ENCODE measurements at regions not wholly inside any gene's neighbourhood (a gene's known extent, or its start where the extent isn't known, plus 50 kb on each side); places are given as distances from the start of the nearest gene placed in this dataset.
"Not testable (repeated sequence)": the region's sequence is repeated elsewhere in the genome, so short reads cannot be mapped to it uniquely, and the experiment has no call there.

DNA sequence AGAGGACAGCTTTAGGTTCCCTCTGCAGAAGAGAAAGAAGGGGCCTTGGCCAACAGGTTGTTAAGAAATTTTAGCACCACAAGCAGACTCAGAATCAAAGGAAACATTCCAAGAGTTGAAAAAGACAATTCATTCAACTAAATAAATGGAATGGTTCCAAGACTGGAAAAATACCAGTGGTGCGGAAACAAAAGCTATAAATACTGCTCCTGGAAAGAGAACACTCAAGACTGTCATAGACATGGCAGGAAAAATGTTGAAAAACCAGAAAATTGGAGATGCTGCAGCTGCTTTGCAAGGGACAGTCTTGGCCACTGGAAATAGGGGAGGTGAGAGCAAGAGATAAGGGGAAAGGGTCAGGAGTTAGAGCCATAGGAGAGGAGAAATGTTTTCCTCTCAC, 312.7 kb upstream of the CYRIA start:
- Histone ChIP-seq H3K9me3 (no peaks in the 10 kb centered on the region), H3K27me3 (no peaks in the 10 kb centered on the region), H3K4me1 (no peaks in the 10 kb centered on the region), H3K36me3 (ENCODE audit: low read depth, missing control alignments) (no peaks in the 10 kb centered on the region), H3K4me3 (no peak overlapping the region), H3K27ac (no peak overlapping the region)
- no peak for DNase-seq
- WGBS, 2 donors = 38 to 44% methylated on average over 1 of the region's 1 CpG
- no peak for TF ChIP-seq POLR2A (IDR thresholded peaks at IDR 0.05)
- TF ChIP-seq, protein P1, sequence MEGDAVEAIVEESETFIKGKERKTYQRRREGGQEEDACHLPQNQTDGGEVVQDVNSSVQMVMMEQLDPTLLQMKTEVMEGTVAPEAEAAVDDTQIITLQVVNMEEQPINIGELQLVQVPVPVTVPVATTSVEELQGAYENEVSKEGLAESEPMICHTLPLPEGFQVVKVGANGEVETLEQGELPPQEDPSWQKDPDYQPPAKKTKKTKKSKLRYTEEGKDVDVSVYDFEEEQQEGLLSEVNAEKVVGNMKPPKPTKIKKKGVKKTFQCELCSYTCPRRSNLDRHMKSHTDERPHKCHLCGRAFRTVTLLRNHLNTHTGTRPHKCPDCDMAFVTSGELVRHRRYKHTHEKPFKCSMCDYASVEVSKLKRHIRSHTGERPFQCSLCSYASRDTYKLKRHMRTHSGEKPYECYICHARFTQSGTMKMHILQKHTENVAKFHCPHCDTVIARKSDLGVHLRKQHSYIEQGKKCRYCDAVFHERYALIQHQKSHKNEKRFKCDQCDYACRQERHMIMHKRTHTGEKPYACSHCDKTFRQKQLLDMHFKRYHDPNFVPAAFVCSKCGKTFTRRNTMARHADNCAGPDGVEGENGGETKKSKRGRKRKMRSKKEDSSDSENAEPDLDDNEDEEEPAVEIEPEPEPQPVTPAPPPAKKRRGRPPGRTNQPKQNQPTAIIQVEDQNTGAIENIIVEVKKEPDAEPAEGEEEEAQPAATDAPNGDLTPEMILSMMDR (IDR thresholded peaks at IDR 0.05) = no peak
- intact Hi-C loops (cut with DNase I; ENCODE audit: low total_unique reads) = no loop called here

DNA sequence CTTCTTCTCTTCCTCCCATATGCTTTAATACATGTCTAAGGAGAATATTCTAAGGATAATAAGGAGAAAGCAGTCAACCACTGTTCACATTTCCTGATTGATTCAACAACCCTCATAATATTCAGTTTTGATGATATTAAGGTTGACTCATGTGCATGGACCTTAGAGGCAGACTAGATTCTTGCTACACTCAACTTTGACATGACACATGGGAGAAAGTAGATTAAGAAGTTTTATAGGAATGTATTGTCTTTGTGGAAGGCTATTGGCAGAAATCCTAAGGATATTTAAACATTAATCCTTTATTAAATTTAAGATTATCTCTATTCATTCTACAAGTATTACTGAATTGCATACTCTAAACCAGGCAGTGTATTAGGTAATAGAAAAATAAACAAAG, 309.1 kb upstream of the CYRIA start:
- Histone ChIP-seq H3K9me3 (no peaks in the 10 kb centered on the region), H3K4me3 (no peak overlapping the region), H3K27ac (no peak overlapping the region), H3K4me1 (no peaks in the 10 kb centered on the region), H3K27me3 (no peaks in the 10 kb centered on the region), H3K36me3 (ENCODE audit: low read depth, missing control alignments) (no peaks in the 10 kb centered on the region)
- intact Hi-C loops (cut with DNase I; ENCODE audit: low total_unique reads) = no loop called here
- TF ChIP-seq, protein P1 (IDR thresholded peaks at IDR 0.05) = no peak
- no peak for TF ChIP-seq POLR2A (IDR thresholded peaks at IDR 0.05)
- no peak for DNase-seq

DNA sequence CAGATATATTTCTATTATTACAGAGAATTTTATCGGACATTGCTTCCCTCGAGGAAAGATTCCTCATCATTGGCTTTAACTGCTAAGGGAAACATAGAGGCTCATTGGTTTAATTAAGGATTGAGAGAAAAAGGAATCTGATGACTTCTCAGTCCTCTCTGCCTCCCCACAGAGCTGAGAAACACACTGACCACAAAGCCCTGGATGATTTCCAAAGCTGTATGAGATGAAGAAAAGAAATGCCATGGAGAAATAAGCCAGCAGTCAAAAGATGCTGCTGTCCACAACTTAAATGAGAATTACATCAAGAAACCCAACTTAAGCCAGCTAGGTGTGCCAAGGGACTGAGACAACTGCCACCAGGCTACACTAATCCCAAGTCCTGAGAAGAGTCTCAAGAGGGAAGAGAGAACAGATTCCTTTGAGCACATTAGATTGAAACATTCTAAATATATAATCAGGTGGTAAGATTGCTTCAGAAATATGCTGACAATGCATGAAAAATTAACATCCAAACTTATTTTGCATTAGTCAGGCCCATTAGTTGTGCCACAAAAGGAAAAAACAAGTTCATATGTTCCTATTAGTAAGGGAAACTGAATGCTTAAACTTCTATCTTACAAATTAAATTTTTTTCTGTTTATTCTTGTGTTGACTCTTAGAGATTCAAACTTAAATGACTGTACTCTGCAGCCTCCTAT, 308.1 kb upstream of the CYRIA start:
- TF ChIP-seq, protein P1 (IDR thresholded peaks at IDR 0.05) = no peak
- TF ChIP-seq POLR2A (IDR thresholded peaks at IDR 0.05) = no peak
- Histone ChIP-seq H3K4me3 (no peak overlapping the region), H3K36me3 (ENCODE audit: low read depth, missing control alignments) (no peaks in the 10 kb centered on the region), H3K9me3 (no peaks in the 10 kb centered on the region), H3K4me1 (no peaks in the 10 kb centered on the region), H3K27ac (no peak overlapping the region), H3K27me3 (no peaks in the 10 kb centered on the region)
- no peak for DNase-seq
- intact Hi-C loops (cut with DNase I; ENCODE audit: low total_unique reads) = no loop called here
- WGBS, 2 donors = 80 to 93% methylated on average over 2 of the region's 2 CpGs

DNA sequence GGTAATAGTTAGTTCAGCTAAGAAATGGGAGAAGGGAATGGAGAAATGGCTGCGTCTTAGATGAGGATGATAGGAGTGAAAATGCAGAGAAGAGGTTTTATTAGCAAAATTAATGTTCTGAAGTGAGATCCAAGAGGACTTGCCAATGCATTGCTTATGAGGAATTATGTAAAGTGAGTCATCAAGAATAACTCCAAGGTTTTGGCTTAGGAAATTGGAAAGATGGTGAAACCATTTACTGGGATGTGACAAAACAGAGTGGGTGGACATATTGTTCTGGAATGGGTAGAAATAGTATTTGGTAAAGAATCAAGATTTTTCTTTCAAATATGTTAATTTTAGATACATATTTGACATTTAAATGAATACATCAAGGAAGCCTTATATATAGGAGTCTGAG, 306.6 kb upstream of the CYRIA start:
- H3K36me3 ChIP-seq (ENCODE audit: low read depth, missing control alignments) = no peaks in the 10 kb centered on the region
- H3K27ac ChIP-seq = no peak overlapping the region
- TF ChIP-seq, protein P1 (IDR thresholded peaks at IDR 0.05) = no peak
- no peak for TF ChIP-seq POLR2A (IDR thresholded peaks at IDR 0.05)
- H3K9me3 ChIP-seq = no peaks in the 10 kb centered on the region
- no peak overlapping the region for H3K4me3 ChIP-seq
- intact Hi-C loops (cut with DNase I; ENCODE audit: low total_unique reads) = no loop called here
- 91 to 97% methylated on average over 1 of the region's 1 CpG for WGBS, 2 donors
- H3K27me3 ChIP-seq = no peaks in the 10 kb centered on the region
- no peaks in the 10 kb centered on the region for H3K4me1 ChIP-seq
- no peak for DNase-seq

DNA sequence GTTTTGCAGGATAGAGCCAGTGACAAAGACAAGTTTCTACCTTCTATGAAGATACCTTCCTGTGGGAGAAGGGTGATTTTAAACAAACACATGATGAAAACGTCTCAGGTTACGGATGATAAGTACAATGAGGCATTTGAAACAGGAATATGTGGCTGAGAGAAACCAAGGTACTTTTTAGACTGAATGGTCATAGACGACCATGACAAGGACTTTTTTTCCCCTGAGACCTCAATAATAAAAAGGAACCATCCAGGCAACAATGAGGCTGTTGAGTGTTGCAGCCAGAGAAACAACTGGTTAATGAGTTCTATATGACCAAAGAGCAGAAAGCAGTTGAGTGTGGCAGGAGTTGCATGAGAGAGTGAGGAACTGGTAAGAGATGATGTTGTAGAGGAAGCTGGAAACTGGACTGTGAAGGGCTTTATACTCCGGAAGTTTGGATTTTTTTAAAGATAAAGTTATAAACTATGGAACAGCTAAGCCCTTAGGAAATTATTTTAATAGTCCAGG, 306.1 kb upstream of the CYRIA start:
- WGBS, 2 donors = 77 to 79% methylated on average over 4 of the region's 4 CpGs
- Histone ChIP-seq H3K4me1 (no peaks in the 10 kb centered on the region), H3K4me3 (no peak overlapping the region), H3K36me3 (ENCODE audit: low read depth, missing control alignments) (no peaks in the 10 kb centered on the region), H3K27me3 (no peaks in the 10 kb centered on the region), H3K27ac (no peak overlapping the region), H3K9me3 (no peaks in the 10 kb centered on the region)
- no peak for DNase-seq
- intact Hi-C loops (cut with DNase I; ENCODE audit: low total_unique reads) = no loop called here
- TF ChIP-seq POLR2A (IDR thresholded peaks at IDR 0.05) = no peak
- TF ChIP-seq, protein P1 (IDR thresholded peaks at IDR 0.05) = no peak

DNA sequence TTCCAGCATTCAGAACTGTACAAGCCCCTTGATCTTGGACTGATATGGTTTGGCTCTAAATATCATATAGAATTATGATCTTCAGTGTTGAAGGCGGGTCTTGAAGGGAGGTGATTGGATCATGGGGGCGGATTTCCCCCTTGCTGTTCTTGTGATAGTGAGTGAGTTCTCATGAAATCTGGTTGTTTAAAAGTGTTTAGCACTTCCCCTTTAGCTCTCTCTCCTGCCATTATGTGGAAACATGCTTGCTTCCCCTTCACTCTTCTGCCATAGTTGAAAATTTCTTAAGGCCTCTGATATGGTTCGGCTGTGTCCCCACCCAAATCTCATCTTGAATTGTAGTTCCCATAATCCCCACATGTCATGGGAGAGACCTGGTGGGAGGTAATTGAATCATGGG, 305.3 kb upstream of the CYRIA start:
- WGBS, 2 donors = 82 to 90% methylated on average over 3 of the region's 3 CpGs
- H3K4me1 ChIP-seq; H3K9me3 ChIP-seq; H3K27ac ChIP-seq; H3K27me3 ChIP-seq; DNase-seq; intact Hi-C loops (cut with DNase I; ENCODE audit: low total_unique reads); H3K4me3 ChIP-seq; H3K36me3 ChIP-seq (ENCODE audit: low read depth, missing control alignments): not testable (repeated sequence)

Data from testis (tissue), 2 donors.